Endothelial cell (in vitro differentiated cells): ENCODE measurements at regions not wholly inside any gene's neighbourhood (a gene's known extent, or its start where the extent isn't known, plus 50 kb on each side); places are given as distances from the start of the nearest gene placed in this dataset.

Source experiments
- DNase-seq: peaks from one replicate; pipeline ENCODE4 v3.0.0; 2021; ENCODE audit warnings: low spot score
- H3K27ac Mint-ChIP-seq: one replicate; pipeline ENCODE4 v1.8.0; 2021; ENCODE audit warnings: mixed read lengths, inconsistent platforms; ENCODE audit not compliant: unreplicated experiment
- H3K27me3 Mint-ChIP-seq: one replicate; pipeline ENCODE4 v1.8.0; 2021; ENCODE audit warnings: mild to moderate bottlenecking, moderate library complexity, mixed read lengths, inconsistent platforms; ENCODE audit not compliant: unreplicated experiment
- H3K36me3 Mint-ChIP-seq: one replicate; pipeline ENCODE4 v1.8.0; 2021; ENCODE audit warnings: mild to moderate bottlenecking, low read depth, mixed read lengths, inconsistent platforms; ENCODE audit not compliant: unreplicated experiment
- H3K4me1 Mint-ChIP-seq: one replicate; pipeline ENCODE4 v1.8.0; 2021; ENCODE audit warnings: mild to moderate bottlenecking, mixed read lengths, inconsistent platforms; ENCODE audit not compliant: unreplicated experiment
- H3K4me3 Mint-ChIP-seq: one replicate; pipeline ENCODE4 v1.8.0; 2021; ENCODE audit warnings: mild to moderate bottlenecking, mixed read lengths, inconsistent platforms; ENCODE audit not compliant: unreplicated experiment
- H3K9me3 Mint-ChIP-seq: one replicate; pipeline ENCODE4 v1.8.0; 2021; ENCODE audit warnings: mixed read lengths, inconsistent platforms; ENCODE audit not compliant: unreplicated experiment
- CTCF ChIP-seq: fragments of 200-600 bp; sonication (generic); IDR thresholded peaks from one replicate; pipeline ENCODE4 v1.5.0; 2021; ENCODE audit warnings: antibody characterized with exemption; ENCODE audit not compliant: unreplicated experiment

DNA sequence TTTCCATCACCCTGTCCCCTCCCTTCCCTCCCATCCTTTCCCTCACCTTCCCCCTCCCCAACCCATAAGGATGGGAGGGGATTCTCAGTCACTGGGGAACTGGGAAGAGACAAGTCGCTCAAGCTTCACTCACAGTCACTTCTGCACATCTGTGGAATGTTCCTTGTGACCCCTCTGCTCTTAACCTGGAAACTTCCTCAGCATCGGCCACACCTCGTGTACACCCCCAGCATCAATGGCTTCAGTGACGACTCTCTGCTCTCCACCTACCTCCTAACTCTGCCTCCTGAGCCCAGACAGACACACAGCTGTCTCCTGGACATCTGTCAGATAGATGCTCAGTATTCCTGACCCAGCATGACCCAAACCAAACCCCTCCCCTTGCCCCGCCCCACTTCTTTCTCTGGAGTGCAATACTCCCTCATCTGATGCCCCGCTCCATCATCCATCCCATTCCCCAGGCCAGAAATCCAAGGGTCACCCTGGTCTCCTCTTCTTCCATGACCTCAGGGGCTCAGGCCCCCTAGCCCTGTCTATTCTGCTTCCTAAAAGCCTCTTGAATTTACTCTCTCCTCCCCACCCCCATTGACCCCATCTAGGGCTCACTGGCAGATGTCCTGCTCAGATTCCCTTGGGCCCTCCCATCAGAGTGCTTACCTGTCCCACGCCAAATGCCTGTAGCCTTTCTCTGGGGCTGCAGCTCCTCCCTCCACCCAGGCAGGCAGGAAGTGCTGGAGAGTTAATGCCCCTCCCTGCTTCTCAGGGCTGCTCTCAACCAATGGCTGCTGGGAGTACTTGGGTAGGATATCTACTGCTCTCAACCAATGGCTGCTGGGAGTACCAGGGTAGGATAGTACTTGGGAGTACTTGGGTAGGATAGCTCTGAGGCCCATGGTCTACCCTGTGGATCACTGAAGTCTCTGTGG, 83.1 kb upstream of the CSF3R start:
- H3K27ac Mint-ChIP-seq = no peak overlapping the region
- H3K4me3 Mint-ChIP-seq = no peak overlapping the region
- no peaks in the 10 kb centered on the region for H3K4me1 Mint-ChIP-seq
- no peak for DNase-seq
- no peak for TF ChIP-seq CTCF
- H3K27me3 Mint-ChIP-seq = no peaks in the 10 kb centered on the region
- no peaks in the 10 kb centered on the region for H3K36me3 Mint-ChIP-seq
- H3K9me3 Mint-ChIP-seq = no peaks in the 10 kb centered on the region

DNA sequence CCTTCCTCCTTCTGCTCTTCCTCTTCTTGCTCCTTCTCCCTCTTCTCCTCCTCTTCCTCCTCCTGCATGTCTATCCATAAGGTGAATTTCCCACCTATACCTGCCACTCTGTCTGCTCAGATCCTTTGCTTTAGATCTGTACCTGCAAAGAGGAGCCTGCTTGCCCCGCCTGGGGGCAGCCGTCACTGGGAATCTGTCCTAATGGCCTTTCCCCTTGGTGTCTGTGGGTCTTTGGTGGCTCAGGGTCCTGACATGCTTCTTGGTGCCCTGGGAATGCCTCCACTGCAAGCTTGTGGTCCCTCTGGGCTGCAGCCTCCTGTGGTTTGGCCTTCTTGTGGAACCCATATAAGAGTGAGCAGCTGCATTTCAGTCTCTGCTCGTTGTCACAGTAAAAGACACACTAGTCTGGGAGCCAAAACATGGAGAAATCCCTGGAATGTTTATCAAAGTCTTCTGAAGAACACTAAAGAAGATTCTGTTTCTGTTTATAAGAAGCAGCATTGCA, 79.5 kb upstream of the CSF3R start:
- no peaks in the 10 kb centered on the region for H3K36me3 Mint-ChIP-seq
- H3K27ac Mint-ChIP-seq = no peak overlapping the region
- H3K4me1 Mint-ChIP-seq = no peaks in the 10 kb centered on the region
- DNase-seq = no peak
- no peak for TF ChIP-seq CTCF
- H3K4me3 Mint-ChIP-seq = no peak overlapping the region
- H3K9me3 Mint-ChIP-seq = no peaks in the 10 kb centered on the region
- H3K27me3 Mint-ChIP-seq = peaks cover 5% of the 10 kb centered on the region

DNA sequence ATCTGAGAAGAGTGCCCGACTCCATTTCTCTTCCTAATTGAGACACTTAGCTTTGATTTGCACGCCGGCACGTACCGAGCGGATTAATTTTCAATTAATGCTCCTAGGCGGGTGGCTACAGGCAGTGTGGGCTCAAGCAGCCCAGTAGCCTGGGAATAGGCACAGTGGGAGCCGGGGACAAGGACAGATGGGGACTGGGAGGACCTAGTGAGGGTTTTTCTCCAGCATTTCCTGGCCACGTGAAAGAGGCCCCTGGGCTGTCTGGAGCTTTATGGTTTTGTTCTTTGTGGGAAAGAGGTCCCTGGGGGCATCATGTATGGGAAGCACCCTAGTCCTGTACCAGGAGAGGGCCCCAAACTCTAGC, 78.6 kb upstream of the CSF3R start:
- no peaks in the 10 kb centered on the region for H3K9me3 Mint-ChIP-seq
- no peak for TF ChIP-seq CTCF
- no peak overlapping the region for H3K27ac Mint-ChIP-seq
- no peaks in the 10 kb centered on the region for H3K36me3 Mint-ChIP-seq
- H3K4me1 Mint-ChIP-seq = no peaks in the 10 kb centered on the region
- H3K27me3 Mint-ChIP-seq = peaks cover 5% of the 10 kb centered on the region
- no peak for DNase-seq
- no peak overlapping the region for H3K4me3 Mint-ChIP-seq

- no peak for TF ChIP-seq CTCF
- Mint-ChIP-seq H3K36me3 (no peaks in the 10 kb centered on the region), H3K9me3 (no peaks in the 10 kb centered on the region), H3K27ac (no peak overlapping the region), H3K27me3 (peaks cover 5% of the 10 kb centered on the region), H3K4me3 (no peak overlapping the region), H3K4me1 (no peaks in the 10 kb centered on the region)
- DNase-seq = no peak
These were observed 78.1 kb upstream of the CSF3R start for GRCh38 chr1:36560621-36561360.

- no peak overlapping the region for H3K27ac Mint-ChIP-seq
- TF ChIP-seq CTCF = no peak
These were observed 77.5 kb upstream of the CSF3R start for GRCh38 chr1:36560177-36560576.

More at GRCh38 chr1:36560177-36560576, 77.5 kb upstream of the CSF3R start:
- no peaks in the 10 kb centered on the region for H3K36me3 Mint-ChIP-seq
- no peak for DNase-seq
- H3K4me3 Mint-ChIP-seq = no peak overlapping the region
- no peaks in the 10 kb centered on the region for H3K9me3 Mint-ChIP-seq
- no peaks in the 10 kb centered on the region for H3K4me1 Mint-ChIP-seq
- H3K27me3 Mint-ChIP-seq = peaks cover 5% of the 10 kb centered on the region
